CD4-positive, alpha-beta T cell treated with Interleukin-17A for 4 hours (primary cell): ENCODE measurements at regions not wholly inside any gene's neighbourhood (a gene's known extent, or its start where the extent isn't known, plus 50 kb on each side); places are given as distances from the start of the nearest gene placed in this dataset.

Experiments used
- DNase-seq: peaks from one replicate; pipeline ENCODE4 v3.0.0-alpha.2; 2020; ENCODE audit warnings: mixed read lengths

DNA sequence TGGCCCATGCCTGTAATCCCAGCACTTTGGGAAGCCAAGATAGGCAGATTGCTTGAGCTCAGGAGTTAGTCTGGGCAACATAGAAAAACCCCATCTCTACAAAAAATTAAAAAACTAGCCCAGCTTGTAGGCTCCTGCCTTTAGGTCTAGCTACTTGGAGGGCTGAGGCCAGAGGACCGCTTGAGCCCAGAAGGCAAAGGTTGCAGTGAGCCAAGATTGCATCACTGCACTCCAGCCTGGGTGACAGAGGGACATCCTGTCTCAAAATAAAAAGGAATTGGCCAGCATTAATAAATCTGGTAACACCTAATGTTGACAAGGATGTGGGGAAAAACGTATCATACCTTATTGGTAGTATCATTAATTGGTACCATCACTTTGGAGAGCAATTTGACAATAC, 396.2 kb downstream of the PLPP3 start:
- DNase-seq: no peak

DNA sequence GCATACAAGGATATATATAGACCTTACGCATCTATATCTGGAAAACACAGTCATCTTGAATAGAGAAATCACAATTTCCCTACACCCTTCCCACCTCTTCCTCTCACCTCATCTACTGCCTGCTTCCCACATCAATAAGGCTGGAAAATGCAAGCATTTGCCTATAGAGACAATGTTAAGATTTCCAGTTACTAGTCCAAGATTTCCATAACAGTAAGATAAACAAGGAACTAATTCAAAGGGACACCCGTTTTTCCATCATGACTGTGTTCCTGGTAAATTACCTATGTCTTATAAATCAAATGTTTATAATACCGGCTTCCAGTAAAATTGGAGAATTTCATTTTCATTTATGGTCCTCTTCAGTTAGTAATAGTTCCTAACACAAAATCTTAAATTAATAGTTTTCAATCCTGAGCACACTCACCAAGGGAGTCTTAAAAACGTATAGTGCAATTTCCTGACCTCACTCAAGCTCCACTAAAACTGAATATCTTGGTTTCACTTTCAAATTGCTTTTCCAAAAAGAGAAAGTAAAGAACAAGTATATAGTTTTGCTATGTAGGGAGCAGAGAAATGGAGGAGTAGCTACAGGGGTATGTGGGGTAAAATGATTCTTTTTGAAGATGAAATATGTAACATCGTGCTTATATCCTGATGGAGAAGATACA, 398.7 kb downstream of the PLPP3 start:
- no peak for DNase-seq

DNA sequence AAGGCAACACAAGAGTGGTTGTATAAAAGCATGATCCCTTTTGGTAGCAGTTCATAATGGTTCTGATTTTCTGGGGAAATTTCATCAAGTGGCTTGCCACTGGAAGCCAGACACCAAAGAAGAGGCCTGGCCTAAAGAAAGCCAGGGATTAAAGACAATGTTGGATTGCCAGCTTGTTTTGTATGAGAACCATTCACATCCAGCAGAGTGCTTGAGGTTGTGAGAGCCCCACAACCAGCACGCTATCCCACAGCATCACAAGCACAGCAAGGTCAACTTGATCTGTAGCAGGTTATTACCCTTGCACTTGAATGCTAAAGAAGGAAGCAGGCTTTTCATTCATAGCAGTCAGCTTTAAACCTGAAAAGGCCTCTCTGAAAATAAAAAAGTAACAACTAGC, 399.8 kb downstream of the PLPP3 start:
- no peak for DNase-seq

DNA sequence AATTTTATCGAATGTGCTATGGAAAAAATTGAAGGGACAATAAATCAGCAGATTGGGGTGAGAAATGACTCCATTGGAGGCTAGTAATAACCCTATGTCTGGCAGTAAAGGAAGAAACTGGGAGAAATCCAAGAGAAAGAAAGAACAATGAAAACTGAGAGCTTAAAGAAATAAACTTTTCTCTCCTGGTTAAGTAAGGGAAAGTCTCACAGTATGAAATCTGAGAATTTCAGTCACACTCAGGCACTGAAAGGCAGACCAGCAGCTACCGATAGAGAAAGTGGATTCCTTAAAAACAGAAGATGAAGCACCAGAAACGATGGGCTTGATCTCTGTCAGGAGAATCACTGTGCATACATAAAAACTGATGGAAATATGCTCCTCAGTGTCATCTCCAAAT, 404.2 kb downstream of the PLPP3 start:
- DNase-seq: no peak

DNA sequence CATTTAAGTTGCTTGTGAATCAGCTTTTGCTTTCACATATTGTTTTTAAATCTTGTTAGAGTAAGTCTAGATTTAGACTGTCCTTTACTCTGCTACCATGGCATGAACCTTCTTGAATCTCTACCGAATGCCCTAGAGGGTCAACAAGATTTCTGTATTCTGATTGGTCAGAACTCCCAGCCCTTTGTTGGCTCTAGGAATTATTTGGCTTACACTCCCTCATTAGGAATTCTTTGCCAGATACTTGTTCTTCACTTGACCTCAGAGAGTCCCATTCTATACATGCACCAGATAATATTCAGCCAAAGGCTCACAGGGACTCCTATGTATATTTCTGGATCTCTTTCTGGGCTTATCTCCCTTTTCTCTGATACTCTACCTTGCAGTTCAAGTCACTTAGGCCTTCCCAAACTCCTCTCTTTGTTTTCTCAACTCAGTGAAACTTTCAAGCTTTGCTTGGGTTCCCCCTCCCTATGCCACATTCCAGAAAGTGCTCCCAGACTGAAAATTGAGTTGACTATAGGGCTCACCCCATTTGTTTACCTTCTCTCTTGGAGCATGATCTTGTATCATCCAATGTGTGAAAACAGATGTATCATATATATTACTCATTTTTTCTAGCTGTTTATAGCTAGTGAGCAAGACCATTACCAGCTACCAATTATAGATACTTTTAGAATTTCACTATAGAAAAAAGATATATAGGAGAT, 405.0 kb downstream of the PLPP3 start:
- DNase-seq: no peak

DNA sequence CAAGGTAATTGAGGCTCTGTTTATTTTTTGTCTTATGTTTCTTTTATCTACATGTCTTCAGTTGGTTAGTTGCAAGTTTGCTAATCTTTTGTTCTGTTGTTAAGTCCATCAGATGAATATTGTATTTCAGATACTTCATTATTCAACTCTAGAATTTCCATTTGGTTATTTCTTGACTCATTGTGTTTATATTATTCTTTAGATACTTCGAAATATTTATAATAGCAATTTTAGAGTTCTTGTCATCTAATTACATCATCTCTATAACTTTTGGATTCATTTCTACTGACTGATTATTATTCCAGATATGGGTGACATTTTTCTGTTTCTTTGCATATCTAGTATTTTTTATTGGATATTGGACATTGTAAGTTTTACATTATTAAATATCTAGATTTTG, 405.6 kb downstream of the PLPP3 start:
- DNase-seq: no peak

DNA sequence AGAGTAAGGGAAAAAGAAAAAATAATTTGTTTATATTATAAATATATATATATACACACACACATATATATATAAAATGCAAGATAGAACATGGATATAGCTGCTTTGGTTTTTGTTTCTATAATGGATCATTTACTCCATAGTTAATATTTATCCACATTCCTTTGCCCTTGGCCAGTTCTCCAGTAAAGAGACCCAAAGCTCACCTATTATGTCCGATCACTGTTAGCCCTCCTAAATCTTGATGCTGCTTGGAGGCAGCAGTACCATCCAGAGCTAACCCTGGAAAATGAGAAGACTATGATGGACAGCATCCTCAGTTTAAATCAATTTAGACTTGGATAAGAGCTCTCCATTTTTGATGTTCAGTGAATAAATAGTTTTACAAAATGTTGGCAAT, 407.7 kb downstream of the PLPP3 start:
- DNase-seq: no peak

DNA sequence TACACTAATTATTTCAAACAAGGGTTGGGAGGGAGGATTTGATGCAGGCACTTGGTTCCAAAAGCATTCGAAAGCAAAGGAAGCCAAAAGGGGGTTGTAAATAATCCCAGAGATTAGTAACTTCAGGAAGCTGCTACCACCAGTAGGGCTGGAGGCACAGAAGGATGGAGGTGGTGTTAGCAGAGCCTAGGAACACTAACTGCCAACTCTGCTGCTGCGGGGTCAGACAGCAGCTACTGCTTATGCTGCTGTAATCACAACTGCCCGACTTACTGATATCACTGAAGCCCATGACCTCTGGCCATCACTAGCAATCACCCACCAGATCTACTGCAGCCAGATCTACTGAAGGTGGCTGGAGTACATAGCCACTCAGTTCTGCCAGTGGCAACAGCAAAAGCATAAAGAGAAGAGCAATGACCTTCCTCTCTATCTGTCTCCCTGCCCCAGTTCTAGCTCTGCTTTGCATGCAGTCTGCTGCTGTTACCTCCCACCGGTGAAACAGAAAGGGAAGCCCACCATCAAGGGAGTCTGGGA, 408.5 kb downstream of the PLPP3 start:
- no peak for DNase-seq

DNA sequence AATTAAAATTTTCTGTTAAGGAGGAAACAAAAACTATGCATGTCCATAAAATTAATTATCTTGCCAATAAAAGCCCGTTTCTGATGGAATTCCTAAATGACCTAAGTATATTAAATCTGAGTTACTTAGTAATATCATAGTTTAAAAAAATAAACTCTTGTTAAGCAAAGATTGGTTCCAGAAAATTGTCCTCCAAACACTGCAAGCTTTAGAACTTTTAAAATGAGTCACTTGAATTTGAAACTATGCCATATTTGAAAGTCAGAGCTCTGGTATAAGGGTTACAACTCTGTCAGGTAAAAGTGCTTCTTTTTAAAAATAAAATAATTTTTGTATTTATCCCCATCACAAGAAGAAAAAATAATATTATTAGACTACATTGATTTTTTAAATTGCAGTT, 409.5 kb downstream of the PLPP3 start:
- no peak for DNase-seq

DNA sequence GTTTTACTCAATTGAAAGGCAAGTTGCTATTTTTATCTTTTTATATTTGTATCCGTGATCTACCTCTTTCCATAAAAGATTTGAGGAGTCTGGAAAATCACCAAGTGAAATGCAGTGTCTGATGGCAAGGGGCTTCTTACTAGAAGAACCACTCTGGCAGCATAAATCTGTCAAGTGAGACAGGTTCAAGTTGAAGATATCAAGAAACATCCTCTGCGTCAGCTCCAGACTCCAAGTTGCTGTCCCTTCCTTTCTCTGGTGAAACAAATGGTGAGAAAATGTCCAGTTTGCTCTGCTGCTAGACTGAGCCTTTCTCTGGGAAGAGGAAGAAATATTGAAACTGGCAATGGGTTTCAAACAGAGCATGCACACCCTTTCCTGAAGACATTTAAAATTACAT, 411.2 kb downstream of the PLPP3 start:
- no peak for DNase-seq

DNA sequence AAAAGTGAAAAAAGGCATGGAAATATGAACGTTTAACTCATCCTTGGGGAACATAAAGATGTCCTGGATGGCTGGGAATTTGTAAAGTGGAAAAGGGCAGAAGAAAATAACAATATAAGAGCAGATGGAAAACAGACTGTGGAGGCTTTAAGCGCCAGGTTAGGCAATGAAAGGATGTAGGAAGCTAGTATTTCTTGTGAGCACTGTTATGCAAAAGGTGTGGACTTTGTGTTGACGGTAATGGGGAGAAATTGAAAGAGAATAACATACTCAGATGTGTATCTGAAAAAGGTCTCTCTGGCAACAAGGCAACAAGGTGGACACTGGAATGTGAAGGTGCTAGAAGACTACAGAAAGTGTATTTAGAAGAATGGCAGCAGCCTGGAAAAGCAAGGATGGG, 411.8 kb downstream of the PLPP3 start:
- DNase-seq: no peak

DNA sequence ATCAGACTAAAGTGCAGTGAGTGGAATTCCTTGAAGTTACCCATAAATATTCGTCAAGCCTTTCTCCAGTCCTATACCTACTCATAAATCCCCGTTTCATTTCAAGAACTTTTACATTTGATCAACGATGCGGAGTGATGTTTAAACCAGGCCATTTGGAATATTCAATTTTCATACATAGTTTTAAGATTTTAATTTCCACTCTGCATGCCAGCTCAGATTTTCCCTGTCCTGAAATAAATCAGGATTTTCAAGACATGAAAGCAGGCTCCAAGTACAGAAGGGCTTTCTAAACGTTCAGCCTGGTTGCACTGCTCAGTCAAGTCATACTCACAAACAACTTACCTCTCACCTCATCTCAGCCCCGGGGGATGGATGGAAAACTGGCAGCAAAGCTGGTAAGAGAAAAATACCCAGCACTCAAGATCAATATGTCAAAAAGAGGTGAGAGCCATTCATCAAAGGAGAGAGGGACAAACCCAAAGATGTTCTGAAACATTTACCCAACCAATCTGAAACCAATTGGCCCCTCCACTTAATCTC, 418.5 kb downstream of the PLPP3 start:
- DNase-seq: no peak

DNA sequence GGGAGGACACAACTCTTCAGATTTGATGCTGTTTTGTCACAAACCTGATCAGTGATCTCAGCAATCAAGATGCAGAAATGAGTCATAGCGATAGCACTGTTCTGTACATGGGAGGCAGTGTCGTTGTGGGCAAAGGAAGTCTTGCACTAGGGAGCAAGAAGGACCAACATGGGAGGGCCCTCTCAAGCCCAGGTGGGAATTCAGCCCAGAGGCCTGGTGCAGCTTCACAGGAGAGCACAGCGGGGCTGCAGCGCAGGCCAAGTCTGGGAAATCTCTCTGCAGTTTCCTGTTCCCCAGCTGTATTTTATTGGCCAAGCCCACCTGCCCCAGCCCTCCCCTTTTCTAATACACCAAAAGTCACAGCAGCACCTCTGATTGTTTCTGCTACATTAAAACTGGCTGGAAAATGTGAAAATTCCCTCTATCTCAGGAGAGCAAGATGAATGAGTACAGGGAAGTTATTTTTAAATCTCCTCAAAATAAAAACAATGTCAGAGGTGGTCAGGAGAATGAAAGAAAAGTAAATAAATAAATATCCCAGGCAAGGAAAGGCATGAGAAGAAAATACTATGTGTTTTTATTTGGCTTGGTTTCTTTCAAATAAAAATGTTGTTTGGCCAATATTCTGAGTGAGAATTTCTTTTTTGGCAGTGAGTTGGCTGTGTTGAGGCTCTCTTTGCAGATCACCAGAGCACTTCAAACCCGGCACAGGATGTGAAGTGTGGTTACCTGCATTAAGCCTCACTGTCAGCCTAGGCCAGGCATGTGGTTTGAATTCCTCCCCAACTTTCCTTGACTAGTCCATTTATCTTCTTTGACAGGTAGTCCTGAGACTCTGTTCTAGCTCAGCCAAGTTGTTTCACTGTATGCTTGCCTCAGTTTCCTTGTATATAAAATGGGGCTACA, 422.1 kb downstream of the PLPP3 start:
- no peak for DNase-seq

DNA sequence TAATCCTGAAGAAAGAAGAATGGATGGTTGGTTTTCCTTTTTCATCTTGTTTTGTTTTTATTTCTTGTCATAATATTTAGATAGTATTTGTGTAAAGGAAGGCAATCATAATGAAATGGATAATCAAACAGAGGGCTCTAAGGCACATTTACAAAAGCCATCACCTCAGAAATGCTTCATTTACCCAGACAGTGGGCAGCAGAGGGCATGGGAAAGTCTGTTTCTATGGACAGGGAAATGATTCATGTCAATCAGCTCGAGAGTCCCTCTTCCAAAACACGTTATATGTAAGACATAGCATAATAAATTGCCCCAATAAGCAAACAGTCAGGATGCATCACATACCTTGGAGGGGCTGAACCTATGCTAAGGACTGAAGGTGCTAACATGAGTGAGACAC, 426.1 kb downstream of the PLPP3 start:
- no peak for DNase-seq

DNA sequence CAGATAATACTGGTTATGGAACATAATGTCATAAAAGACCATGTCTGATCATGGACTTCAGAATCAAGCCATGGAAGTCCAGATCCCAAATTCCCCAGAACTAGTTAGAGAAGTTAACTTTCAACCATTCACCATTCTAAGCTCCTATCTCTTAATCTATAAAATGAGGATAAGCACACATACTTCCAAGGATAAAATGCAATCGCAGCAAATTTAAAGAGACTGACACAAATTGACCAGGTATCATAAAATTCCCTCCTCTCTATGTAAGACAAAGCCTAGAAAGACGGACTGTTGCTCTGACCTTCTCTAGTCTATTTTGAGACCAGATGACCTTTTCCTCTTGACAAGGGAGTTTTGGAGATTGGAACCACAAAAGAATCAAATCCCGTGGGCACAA, 426.7 kb downstream of the PLPP3 start:
- no peak for DNase-seq

DNA sequence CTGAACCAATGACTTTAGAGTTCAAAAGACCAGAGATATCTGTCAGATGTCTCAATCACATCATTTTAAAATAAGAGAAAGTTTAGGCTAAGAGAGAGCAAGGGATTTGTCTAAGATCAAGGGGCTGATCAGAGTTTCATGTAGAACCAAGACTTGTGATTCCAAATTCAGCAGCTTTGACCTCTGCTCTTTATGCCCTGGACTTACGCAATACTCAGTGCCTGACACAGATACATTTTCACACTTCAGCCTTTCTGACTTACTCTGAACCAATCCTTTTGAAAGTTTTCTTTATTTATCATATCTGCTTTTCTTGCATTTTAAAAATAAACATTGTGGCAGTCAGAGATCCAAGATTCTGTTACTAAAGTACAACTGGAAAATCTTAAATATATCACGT, 428.0 kb downstream of the PLPP3 start:
- DNase-seq: no peak

DNA sequence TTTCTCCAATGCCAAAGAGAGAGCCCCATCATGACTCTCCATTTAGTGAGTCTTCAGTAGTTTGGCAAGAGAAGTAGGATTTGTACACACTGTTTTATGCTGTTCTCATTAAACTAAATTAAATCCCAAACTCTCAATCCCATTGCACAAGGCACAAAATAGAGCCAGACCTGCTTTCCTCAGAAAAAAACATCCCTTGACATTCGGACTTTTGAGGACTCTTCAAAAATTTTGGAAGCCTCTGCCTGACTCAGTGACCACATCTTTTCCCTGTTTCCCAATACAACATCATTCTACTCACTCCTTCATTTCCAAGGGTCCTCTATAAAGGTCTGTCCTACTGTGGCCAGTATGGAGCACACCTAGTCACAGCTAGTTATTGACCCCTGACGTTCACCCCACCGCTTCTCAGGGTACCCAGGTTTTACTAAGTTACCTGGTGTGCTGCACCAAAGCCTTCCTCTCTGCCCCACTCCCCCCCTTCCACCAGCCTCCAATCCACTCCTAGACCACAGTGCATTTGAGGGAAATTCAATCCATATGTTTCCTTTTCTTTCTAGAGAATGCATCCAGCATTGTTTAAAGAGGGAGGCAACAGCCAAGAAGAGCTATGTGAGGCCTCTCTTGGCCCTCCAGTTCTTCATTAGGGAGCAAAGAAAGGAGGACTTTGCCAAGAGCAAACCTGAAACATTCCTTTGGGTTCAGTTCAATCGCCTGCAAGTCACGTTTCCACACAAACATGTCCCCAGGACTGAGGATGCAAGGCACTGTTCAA, 428.7 kb downstream of the PLPP3 start:
- no peak for DNase-seq

DNA sequence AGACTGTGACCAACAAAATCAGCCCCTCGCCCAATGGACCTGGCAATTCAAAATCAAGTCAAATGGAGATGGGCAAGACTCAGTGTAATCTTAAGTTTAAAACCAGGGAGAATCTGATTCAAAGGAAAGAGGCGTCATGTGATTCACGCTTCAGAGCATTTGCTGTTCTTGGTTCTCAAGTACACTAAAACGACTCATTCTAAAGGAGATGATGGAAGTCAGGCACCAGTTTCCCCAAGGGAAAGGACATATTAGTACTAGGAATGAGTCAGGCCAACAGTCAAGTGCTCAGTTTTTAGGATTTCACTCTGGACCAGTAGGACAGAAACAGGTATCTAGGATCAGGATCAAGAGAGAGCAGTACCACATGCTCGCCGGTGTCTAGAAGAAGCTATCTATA, 429.6 kb downstream of the PLPP3 start:
- DNase-seq: no peak

DNA sequence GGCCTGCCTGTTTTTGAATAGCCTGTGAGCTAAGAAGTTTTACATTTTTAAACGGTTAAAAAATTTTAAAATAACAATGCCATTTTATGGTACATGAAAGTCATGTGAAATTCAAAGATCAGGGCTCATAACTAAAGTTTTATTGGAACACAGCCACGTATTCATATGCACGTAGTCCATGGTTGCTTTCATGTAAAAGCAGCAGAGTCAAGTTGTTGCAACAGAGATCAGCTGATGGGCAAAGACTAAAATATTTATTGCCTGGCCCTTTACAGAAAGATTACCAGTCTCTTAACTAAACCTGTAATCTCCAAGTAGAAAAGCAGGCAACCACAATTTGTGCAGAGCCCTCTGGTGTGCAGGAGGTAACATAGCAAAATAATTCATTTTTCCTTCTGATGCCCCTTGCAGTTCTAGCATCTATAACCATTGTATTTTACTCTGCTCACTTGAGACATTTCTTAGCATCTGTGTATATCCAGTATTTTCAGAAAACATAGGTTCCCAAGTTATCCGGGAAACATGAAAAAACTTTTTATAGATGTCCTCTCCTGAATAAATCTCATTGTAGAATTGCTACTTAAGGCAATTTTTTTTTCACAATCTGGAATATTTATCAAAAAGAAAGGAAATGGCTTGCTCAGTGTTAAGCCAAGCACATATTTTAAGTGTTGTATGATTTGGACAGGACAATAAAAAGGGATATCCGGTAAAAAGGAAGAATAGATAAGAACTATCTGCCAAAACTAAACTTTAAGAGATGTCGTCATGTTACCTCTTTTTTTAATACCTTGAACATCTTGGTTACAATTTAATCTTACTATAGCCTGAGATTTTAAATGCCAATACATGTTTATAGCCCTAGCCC, 430.8 kb downstream of the PLPP3 start:
- no peak for DNase-seq

DNA sequence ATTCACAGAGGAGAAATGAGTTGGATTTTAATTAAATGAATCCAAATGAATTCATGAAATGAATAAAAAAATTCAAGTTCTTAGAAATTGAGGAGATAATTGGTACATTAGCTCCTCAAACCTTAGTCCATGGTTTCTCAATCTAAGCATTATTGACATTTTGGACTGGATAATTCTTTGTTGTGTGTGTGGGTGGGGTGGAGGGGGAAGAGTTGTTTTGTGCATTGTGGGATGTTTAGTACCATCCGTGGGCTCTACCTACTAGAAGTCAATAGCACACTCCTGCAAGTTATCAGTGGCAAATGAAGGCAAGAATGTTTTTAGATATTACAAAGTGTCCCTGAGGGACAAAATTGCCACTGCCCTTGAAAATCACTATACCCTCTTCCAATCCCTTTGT, 431.9 kb downstream of the PLPP3 start:
- DNase-seq: no peak

DNA sequence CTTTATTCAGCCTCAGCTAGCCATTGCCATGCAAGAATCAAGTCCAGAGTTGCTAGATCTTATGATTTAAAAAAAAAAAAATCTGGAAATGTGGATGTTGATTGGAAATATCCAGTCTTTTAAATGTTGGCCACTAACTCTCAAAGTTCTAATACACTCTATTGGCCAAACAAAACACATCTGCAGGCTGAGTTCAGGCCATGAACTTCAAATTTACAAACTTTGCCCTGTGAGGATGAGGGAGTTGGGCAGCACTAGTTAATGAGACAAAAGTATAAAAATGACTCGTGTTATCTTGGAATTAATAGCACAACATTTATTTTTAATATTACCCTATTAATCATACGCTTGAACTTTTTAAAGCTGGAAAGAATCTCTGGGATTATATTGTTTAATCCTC, 432.3 kb downstream of the PLPP3 start:
- DNase-seq: no peak

DNA sequence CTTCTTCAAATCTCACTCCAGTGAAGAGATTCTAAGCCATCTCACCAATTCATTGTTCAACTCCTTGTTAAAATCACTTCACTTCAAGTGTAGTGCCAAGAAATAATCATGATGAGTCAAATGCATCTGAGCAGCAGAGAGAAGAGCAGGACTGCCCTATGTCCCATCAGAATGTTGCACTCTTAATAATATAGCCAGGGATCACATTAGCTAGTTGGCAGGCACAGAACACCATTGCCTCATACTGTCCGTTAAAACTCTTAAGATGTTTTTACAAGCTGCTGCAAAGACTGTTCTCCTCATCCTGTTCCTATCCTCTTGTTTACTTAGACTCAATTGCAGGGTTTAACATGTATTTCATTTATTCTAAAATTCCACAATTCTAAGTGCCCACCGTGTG, 432.9 kb downstream of the PLPP3 start:
- no peak for DNase-seq
